Stimulated activated CD8-positive, alpha-beta memory T cell treated with anti-CD3 and anti-CD28 coated beads, Interleukin-7, amount 100 ng/mL, for 1 hour (primary cell): ENCODE measurements at regions not wholly inside any gene's neighbourhood (a gene's known extent, or its start where the extent isn't known, plus 50 kb on each side); places are given as distances from the start of the nearest gene placed in this dataset.

Experiments
- DNase-seq, 2 donors: peaks; one replicate each; pipeline ENCODE4 v3.0.0-alpha.2; 2020; ENCODE audit warnings: low read depth in 2 of 2

DNA sequence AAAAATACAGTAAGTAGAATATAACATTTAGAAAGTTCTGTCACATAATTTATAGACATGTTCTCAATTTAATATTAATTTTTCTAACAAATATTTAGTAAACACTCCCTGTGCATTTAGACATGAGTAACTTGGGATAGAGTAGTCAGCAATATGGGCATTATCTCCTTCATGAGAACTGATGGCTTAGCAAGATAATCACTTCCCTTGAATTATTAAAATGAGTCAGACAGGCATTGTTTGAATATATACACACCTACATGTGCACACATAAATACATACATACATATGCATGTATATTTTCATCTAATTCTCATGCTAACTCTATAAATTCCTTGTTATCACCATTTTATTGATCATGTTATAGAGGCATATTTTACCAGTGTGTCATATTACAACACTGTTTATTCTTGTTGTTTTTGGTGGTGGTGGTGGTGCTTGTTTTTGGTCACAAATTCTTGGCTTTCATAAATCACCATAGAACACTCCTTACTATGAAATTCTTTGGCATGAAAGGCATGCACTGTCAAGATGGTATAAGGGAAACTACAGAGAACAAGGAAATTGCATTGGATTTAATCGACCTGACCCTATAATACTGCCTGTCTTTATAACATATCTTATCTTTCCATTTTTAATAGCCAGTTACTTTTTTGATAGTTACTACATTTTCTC lies 434.5 kb upstream of the MANEA start:
- DNase-seq: no peak

DNA sequence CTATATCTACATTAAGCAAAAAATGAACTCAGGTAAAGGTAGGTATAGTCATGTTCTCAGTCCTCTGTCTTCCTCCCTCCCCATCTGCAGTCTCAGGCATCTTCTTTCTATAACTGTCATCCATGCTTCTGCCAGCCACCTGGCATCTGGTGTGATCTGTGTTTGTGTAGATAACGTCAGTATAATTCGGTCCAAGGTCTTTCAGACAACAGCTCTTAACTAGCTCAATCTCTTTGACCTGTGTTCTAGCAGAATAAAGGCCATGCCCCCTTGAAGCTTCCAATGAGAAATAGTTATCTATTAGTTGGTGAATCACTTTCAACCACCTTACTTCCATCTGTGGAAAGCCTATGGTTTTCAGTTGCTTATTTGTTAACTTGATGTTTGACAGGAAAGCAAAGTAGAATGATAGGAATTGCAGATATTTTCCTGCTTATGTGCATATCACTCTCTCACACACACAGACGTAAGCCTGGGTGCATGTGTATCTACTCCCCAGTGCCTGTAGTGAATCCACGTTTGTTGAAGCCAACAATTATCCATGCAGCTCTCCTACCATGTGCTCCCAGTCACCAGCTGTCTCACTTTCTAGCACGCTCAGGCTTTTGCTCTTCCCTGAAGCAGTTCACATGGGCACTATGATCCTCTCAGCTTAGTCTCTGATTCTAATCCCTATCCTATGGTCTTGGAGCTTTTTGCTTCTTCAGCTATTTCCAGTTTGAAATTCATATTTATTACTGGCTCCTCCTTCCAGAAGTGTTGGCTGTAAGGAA lies 433.7 kb upstream of the MANEA start:
- no peak for DNase-seq

DNA sequence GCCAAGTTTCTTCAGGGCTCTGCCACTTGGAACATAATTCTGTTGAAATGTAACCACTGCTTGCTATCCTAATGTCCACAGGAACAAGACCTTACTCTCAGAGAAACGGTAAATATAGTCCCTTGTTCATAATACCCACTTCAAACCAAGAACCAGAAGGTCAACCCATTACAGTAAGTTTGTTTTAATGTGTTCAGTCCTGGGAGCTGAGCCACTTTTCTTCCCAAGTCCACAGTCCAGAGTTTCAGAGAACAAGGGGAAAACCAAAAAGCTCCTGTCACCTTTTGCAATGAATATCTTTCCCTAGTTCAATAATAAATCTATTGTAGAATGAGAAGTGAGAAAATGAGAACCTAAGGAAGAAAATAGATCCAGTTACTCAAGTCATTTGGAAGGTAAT lies 431.9 kb upstream of the MANEA start:
- DNase-seq: no peak

DNA sequence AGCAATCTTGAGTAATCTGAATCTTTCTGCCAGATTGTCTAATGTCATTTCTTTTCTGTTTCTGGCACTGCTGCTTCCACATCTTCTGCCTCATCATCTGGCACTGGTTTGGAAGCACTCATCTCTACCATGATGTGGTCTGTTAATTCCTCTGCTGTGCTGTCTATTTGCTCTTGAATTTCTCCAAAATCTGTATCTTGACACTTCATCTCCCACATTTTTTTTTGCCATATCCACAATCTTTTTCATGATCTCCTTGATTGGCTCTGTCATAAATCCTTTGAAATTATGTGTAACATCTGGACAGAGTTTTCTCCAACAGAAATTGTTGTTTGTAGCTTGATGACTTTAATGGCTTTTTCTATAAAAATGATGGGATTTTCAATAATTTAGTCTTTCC lies 417.8 kb upstream of the MANEA start:
- no peak for DNase-seq

DNA sequence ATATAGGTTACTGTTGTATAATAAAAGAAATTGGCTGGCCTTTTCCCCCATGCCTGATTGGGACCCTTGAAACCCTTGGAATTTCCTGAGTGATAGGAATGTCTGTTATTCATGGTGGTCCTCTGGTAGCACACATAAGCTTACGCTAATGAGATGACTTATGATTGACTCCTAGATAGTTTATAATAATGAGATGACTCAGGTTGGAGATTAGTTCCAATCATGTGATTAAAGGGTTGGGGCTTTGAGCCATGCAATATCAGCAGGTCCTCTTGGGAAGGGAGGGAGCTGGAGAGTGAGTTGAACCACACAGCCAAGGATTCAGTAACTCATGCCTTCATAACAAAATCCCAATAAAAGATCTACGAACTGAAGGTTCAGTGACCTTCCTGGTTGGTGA lies 407.6 kb upstream of the MANEA start:
- no peak for DNase-seq

DNA sequence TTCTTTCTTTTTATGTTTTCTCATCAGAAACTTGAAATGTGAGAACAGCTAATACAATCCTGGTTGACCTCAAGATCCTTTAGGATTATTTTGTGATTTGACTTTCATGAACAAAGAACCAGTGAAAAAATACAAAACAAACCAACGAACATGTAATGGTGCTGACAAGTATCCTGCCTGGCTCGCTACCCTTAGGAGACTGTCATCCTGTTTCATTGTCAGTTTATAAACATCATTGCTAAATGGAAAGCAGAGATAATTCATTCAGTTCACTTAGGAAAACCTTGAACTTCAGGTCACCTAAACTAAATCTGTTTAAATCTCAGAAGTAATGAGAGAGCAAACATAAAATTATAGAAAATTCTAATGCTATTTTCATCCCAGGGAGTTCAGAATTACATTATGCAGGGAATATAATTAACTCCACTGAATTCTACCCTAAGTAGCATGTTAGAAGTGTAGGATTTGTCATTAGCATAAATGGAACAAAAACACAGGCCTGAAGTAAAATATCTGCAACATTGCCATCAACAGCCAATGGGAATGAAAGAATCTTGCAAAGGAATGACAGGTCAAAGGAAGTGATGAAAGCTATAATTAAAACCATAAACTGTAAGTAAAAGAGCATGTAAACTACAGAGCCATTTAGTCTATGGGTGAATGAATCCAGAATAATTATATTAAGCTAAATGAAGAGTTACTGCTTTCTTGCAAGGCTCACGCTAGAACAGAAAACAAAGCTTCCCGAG lies 401.2 kb upstream of the MANEA start:
- no peak for DNase-seq

DNA sequence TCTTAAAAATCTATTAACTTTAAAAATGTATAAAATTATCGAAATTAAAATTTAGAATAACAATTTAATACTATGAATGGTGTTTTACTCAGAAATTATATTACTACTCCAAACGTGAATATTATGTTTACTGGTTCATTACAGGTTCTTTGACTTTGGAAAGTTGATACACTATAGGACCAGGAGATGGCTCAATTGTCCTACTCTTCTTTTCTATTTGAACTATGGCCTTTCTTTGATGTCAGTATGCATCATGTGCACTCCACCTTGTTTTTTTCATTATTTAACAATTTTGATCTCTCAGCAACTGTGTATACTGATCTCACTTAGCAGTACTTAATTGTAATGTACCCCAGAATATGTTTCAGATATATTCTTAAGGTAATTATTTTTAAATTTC lies 391.5 kb upstream of the MANEA start:
- DNase-seq: no peak

DNA sequence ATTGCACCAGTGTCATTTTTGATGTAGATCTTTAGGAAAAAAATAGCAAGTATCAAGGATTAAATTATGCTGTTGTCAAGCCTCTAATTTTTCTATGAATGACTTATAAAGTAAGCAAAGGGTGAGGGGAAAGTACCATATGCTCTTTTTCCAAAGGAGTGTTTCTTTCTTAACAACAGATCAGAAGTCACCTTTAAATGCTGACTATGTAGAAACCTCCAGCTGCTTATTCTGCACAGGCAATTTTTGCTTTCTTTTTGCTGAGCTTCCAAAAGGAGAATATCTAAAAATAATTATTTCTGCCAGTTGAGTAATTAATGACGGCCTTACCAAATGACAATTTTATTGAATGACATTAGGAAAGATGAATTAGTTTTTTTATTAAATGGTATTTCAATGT lies 390.6 kb upstream of the MANEA start:
- DNase-seq: no peak

DNA sequence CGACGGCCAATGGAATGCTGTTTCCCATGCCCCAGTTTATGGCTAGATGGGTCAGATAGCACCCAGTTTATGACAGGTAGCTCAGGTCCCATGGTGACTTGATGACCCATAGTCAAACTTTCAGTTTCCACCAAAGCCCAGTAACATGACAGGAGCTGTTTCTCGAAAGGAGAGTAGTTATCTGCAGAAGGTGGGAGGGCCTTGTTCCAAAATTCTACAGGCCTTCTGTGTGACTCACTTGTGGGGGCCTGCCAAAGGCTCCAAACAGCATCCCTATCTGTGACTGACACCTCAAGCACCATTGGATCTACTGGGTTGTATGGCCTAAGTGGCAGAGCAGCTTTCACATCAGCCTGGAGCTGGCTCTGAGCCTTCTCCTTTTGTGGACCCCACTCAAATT lies 379.7 kb upstream of the MANEA start:
- no peak for DNase-seq

DNA sequence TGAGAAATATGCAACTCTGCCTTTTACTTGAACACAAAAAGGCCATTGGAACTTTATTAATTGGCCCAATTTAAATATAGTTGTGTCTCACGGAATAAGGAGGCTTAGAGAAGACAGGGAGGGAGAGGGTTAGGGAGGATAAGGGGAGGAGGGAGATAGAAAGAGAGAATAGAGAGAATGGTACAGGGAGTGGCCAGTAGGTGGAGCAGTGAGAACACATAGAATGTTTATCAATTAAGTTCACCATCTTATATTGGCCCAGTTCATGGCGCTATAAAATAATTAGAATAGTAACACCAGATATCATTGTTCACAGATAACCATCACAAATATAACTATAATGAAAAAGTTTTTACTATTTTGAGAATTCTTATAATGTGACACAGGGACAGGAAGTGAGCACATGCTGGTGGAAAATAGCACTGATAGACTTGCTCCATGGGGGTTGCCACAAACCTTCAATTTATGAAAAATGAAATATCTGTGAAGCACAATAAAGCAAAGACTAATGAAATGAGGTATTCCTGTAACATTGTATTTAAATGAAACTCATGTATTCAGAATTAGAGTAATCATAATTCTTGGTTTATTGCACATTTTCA lies 374.1 kb upstream of the MANEA start:
- DNase-seq: no peak

DNA sequence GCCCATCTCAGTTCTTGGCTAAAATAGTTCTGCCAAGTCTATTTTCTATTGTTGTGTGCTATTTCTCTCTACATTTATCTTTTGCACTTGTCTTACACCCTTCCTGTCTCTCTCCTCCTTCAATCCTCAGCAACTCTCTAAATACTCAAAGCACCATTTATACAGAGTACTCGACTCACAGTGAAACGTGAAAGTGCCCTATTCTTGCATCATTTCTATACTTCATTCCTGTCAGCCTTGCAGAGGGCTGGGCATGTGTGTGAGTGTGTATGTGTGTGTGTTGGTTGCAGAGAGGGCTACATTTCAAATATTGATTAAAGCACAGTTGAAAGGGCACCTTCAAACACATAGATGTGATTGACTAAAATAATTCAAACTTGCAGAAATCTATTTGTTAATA lies 373.2 kb upstream of the MANEA start:
- DNase-seq: no peak

DNA sequence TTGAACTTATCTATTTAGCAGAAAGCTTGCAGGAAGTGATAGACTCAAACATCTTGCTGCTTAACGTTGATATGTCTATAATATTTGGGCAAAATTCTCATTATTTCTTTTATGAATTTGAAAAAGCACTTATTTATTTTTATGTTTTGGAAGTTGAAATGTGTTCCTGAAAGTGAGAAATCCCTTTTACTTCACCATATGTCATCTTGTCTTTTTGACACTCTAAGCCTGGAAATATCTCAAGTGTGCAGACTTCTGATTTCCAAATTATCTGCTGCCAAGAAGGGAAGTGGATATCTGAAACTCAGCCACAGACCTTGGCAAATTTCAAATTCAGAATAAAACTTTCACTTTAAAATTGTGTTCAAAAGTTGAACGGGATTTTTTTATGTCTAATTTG lies 368.7 kb upstream of the MANEA start:
- DNase-seq: no peak

DNA sequence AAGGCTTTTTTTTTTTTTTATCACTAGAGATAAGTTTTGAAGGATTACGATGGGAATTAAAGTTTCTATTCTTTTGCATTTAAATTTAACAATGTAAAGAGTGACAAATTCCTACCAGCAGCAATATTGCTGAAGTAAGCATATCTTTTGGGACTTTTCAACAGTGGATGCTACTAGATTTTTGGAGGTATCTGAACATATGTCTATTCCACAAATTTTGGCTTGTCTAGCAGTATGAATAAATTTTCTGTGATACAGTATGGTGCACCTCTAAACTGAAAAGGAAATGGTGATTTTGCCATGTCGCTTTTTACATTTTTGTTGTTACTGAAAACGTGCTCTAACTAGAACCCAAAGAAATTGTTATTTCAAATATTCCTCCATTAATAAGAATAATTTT lies 368.3 kb upstream of the MANEA start:
- no peak for DNase-seq

DNA sequence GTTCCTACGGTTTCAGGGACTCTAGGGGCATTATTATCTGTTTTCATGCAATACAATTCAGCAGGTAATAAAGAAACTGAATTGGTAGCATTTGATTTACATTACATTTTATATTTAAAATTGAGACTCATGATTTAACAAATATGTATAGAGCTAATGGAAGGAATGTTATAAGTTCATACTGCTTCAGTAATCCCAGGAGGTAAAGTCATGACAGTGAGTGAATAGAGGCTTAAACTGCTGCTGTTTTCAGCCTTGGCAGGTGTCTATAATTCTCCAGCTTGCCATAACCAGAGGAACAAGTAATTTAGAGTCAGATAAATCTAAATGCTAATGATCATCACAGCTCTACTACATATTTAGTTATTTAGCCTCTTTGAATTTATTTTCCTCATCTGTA lies 360.8 kb upstream of the MANEA start:
- DNase-seq: no peak

DNA sequence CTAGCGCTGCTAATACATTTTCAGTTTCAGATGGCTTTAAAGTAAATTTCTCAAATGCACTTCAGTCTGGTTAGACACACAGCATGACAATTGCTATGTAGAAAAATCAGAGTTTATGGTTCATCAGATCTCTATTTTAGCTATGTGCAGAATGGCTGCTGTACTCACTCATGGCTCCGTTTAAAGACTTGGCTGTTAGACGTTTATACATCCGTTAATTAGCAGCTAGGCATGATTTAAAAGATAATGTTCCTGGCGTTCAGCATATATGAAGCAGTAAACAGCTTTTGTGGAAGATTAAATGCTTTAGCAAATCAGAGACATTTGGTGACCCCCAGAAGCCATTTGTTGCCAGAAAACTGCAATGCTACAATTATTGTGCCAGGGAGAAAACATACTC lies 350.0 kb upstream of the MANEA start:
- DNase-seq: no peak

DNA sequence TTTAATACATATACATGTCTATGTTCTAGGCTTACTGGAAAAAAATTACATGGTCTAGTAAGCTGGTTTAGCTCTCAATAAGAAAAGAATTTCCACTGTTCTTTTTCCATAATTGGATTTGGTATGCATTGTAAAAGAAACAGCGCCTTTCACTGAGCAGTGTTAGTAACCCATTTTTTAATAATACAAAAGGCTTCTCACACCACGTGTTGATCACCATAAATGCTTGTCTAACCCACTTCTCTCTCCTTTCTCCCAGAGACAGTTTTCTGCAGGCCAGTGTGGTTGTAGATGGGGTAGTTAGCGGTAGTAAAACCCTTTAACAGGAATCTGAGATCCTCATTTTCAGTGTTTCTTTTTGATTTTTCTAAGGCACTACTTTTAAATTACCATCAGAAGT lies 348.7 kb upstream of the MANEA start:
- DNase-seq: no peak

DNA sequence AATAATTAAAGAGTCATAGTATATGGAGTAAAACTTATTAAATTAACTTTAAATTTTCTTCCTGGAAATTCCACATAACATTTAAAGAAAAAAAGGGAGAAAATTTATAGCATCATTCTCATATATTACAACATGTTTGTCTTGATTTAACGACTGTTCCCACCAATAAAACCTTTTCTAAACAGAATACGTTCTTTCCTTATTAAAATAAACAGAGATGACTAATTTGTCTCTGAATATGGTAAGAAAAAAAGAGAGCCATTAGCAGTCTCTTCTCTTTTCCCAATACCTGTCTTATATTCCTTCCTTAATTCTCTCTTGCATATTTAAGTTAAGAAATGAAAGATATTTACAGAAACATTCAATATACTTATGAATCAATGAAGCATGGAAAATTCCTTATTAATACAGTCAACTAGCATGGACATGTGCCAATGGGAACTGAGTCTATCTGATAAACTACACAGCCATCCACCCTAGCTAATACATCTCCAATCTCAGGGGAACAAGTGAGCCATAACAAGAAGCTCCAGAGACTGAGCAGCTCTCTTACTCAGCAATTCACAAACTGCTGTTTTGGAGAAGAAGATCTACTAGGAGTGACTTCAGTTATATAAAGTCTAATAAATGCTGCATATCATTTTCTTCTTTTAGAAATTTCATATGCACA lies 347.1 kb upstream of the MANEA start:
- no peak for DNase-seq

DNA sequence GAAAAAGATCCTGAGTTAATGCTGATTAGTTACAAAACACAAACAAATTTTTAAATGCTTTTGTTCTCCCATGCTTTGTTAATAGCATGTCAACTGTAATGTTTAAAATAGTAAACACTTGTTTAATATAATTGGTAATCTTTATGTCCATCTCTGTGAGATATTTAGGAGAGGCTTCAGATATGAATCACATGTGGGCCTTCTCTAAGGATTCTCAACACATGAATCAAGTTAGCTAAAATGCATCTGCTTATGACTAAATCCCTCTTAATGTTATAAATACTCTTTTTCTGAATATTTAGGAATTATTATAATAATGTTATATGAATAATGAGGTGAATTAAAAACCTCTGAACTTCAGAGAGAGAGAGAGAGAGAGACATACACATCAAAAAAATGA lies 345.9 kb upstream of the MANEA start:
- DNase-seq: no peak

DNA sequence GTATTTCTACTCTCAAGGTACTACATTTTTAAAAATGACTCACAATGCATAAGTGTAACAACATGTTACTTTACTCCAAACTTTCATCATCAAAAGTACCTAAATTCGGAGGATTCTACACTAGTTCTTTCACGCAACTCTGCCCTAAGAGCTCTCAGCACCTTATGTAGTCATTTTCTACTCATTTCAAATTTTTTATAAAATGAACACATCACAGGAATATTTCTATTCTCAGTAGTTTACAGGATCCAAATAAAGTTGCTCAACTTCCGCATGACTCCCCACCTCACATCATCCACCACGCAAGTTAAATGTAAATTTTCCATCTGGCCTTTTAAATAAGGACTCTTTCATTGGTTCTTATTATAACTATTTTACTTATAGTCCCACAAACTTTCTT lies 344.9 kb upstream of the MANEA start:
- no peak for DNase-seq

DNA sequence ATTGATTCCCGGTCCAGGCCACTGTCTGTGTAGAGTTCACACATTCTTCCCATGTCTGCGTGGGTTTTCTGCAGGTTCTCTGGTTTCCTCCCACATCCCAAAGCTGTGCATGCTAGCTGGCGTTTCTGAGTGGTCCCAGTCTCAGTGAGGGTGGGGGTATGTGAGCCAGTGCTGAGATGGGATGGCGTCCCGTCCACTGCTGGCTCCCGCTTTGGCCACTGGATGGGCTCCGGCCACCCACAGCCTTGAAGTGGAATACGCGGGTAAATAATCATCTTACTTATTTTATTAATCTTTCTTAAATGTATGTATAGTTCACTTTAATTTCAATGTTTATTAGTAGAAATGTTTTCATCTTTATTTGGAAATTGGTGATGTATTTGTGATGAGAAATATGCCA lies 343.5 kb upstream of the MANEA start:
- DNase-seq: no peak

DNA sequence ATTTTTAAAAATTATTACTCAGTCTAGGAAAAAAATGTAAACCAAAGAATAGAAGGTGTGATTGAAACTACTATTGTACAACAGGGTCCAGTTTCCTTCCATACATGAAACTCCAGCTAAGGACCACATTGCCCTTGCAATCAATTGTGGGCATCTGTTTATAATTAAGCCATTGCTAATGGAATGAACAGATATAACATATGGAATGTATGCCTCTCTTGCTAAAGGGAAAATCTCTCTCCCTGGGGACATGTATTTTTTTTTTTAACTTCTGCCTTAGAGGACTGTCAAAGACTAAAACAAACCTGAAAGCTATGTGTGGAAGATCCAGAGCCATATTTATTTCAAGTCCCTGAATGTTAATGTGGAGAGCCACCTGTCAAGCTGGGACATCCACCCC lies 336.8 kb upstream of the MANEA start:
- no peak for DNase-seq

DNA sequence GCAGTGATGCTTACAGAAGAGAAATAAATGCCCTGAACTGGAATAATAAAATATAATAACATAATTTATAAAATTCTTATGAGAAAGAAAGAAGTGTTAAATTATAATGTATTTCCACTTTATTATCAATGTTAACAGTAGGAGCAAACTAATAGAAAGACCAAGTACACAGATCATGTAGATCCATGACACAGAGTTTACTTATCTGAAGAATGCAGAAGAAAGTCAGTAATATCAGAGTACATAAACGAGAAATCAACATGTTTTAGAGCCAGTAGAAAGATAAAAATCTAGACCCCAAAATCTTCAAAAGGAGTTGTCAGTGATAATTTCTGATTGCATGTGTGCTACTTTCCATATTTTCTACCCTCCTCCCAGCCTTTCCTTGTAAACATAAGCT lies 334.8 kb upstream of the MANEA start:
- no peak for DNase-seq
